Right lobe of liver (tissue), 4 donors: ENCODE measurements at regions not wholly inside any gene's neighbourhood (a gene's known extent, or its start where the extent isn't known, plus 50 kb on each side); places are given as distances from the start of the nearest gene placed in this dataset.

Experiments used
- POLR2A ChIP-seq: fragments of 450-650 bp; IDR thresholded peaks from one replicate; pipeline ENCODE4 v1.6.1; 2017; ENCODE audit warnings: antibody characterized with exemption, mild to moderate bottlenecking
- TF ChIP-seq, protein P1 (sequence below), 4 donors: fragments of 200-600 bp in 3 of 4; fragments of 450-650 bp in 1 of 4; IDR thresholded peaks; one replicate each; pipeline versions ENCODE4 v1.5.1 to v1.8.0; 2016 to 2022; ENCODE audit warnings: antibody characterized with exemption in 4 of 4, mild to moderate bottlenecking in 2 of 4
- donor health status: DM: no; HTN: no; CAD: no.
- donor health status: DM: no; HTN: no; CAD: no.
- donor health status: DM: no; HTN: yes; CAD: no.

DNA sequence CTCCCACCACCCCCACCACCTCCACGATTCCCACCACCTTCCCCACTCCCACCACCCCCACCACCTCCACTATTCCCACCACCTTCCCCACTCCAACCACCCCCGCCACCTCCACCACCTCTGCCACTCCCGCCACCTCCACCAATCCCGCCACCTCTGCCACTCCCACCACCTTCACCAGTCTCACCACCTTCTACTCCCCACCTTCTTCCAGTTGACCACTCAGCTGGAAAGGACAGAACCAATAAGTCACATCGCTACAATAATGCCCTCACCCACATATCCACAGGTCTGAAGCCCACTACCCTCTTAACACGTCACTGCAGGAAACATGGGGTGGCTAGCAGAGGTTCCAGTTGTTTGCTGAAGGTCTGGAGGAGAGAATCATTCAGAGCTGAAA lies 93.5 kb upstream of the PAX2 start:
- TF ChIP-seq, protein P1, sequence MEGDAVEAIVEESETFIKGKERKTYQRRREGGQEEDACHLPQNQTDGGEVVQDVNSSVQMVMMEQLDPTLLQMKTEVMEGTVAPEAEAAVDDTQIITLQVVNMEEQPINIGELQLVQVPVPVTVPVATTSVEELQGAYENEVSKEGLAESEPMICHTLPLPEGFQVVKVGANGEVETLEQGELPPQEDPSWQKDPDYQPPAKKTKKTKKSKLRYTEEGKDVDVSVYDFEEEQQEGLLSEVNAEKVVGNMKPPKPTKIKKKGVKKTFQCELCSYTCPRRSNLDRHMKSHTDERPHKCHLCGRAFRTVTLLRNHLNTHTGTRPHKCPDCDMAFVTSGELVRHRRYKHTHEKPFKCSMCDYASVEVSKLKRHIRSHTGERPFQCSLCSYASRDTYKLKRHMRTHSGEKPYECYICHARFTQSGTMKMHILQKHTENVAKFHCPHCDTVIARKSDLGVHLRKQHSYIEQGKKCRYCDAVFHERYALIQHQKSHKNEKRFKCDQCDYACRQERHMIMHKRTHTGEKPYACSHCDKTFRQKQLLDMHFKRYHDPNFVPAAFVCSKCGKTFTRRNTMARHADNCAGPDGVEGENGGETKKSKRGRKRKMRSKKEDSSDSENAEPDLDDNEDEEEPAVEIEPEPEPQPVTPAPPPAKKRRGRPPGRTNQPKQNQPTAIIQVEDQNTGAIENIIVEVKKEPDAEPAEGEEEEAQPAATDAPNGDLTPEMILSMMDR (IDR thresholded peaks at IDR 0.05): no peak
- no peak for TF ChIP-seq POLR2A
